MCF 10A (cell line): ENCODE measurements at regions not wholly inside any gene's neighbourhood (a gene's known extent, or its start where the extent isn't known, plus 50 kb on each side); places are given as distances from the start of the nearest gene placed in this dataset.

Experiments
- BruUV-seq: library from RNA; stranded (reverse); fragments of 400-500 nt; replicated peaks from 2 replicates; lab custom pipeline; 2021; lab: Mats Ljungman, UMichigan
- CTCF ChIA-PET: fragments of 300-600 bp; sonication (Branson Sonifier 250); formaldehyde crosslinking; extraction: SDS; loops from one replicate; lab custom pipeline; 2021; ENCODE audit warnings: antibody characterized with exemption, inconsistent platforms; lab: Yijun Ruan, JAX
- POLR2A ChIA-PET: fragments of 300-600, 350-650 bp; sonication (Branson Sonifier 250); formaldehyde crosslinking; extraction: SDS; loops from one replicate; lab custom pipeline; 2020; ENCODE audit warnings: antibody characterized with exemption, inconsistent platforms; lab: Yijun Ruan, JAX
- DNase-seq: peaks from one replicate; pipeline ENCODE4 v3.0.0-alpha.2; 2018; ENCODE audit not compliant: unreplicated experiment
- H3K27ac Mint-ChIP-seq: one replicate; pipeline ENCODE4 v1.8.0; 2022; ENCODE audit warnings: mild to moderate bottlenecking, low read depth, mixed read lengths; ENCODE audit not compliant: unreplicated experiment
- H3K27me3 Mint-ChIP-seq: one replicate; pipeline ENCODE4 v1.8.0; 2022; ENCODE audit warnings: mixed read lengths; ENCODE audit not compliant: insufficient read depth, unreplicated experiment
- H3K36me3 Mint-ChIP-seq: one replicate; pipeline ENCODE4 v1.8.0; 2022; ENCODE audit warnings: mild to moderate bottlenecking, moderate library complexity, mixed read lengths; ENCODE audit not compliant: insufficient read depth, unreplicated experiment
- H3K4me1 Mint-ChIP-seq: one replicate; pipeline ENCODE4 v1.8.0; 2022; ENCODE audit warnings: mixed read lengths; ENCODE audit not compliant: insufficient read depth, unreplicated experiment
- H3K4me3 Mint-ChIP-seq: one replicate; pipeline ENCODE4 v1.8.0; 2022; ENCODE audit warnings: mild to moderate bottlenecking, moderate library complexity, mixed read lengths; ENCODE audit not compliant: unreplicated experiment
- H3K9me3 Mint-ChIP-seq: one replicate; pipeline ENCODE4 v1.8.0; 2022; ENCODE audit warnings: mixed read lengths; ENCODE audit not compliant: unreplicated experiment
- intact Hi-C: fragments of 100-400 bp; cut with micrococcal nuclease; formaldehyde crosslinking; loops from 2 replicates; pipeline ENCODE4 v1.14.1; 2022
- TF ChIP-seq, protein P1 (sequence below): fragments of 200-600 bp; IDR thresholded peaks from one replicate; pipeline ENCODE4 v1.8.0; 2022; ENCODE audit warnings: antibody characterized with exemption, mild to moderate bottlenecking; ENCODE audit not compliant: unreplicated experiment

DNA sequence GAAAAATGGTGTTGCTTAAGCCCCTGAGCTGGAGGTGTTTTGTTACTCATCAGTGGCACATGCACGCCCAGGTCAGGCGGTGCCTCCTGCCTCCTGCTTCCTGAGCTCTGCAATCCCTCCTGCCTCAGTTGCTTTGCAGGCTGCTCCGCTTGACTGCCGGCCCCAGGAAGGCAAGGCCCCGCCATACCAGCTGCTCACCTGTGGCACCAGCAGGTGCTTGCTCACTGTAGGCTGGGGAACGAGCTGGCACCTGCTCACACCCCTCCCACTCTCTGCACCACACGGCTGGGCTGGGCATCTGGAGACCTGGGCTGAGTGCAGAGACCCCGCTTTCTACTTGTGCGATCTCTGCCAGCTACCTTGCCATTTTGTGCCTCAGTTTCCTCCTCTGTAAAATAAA is 200.2 kb downstream of the RBFOX3 start:
- TF ChIP-seq, protein P1, sequence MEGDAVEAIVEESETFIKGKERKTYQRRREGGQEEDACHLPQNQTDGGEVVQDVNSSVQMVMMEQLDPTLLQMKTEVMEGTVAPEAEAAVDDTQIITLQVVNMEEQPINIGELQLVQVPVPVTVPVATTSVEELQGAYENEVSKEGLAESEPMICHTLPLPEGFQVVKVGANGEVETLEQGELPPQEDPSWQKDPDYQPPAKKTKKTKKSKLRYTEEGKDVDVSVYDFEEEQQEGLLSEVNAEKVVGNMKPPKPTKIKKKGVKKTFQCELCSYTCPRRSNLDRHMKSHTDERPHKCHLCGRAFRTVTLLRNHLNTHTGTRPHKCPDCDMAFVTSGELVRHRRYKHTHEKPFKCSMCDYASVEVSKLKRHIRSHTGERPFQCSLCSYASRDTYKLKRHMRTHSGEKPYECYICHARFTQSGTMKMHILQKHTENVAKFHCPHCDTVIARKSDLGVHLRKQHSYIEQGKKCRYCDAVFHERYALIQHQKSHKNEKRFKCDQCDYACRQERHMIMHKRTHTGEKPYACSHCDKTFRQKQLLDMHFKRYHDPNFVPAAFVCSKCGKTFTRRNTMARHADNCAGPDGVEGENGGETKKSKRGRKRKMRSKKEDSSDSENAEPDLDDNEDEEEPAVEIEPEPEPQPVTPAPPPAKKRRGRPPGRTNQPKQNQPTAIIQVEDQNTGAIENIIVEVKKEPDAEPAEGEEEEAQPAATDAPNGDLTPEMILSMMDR: no peak
- ChIA-PET POLR2A (no interaction called here), CTCF (interaction anchor here (0.8 to 1.9 kb wide), 2 partner anchors 10 to 19 kb away, joined by 3 to 13 read pairs; no protein-coding TSS in a partner anchor)
- no peaks in the 10 kb centered on the region for H3K9me3 Mint-ChIP-seq
- no peak for DNase-seq
- no peak overlapping the region for H3K27ac Mint-ChIP-seq
- H3K36me3 Mint-ChIP-seq: no peaks in the 10 kb centered on the region
- peaks cover 62% of the 10 kb centered on the region for H3K27me3 Mint-ChIP-seq
- H3K4me1 Mint-ChIP-seq: no peaks in the 10 kb centered on the region
- H3K4me3 Mint-ChIP-seq: no peak overlapping the region
- no TSS peak for BruUV-seq
- intact Hi-C loops: no loop called here

DNA sequence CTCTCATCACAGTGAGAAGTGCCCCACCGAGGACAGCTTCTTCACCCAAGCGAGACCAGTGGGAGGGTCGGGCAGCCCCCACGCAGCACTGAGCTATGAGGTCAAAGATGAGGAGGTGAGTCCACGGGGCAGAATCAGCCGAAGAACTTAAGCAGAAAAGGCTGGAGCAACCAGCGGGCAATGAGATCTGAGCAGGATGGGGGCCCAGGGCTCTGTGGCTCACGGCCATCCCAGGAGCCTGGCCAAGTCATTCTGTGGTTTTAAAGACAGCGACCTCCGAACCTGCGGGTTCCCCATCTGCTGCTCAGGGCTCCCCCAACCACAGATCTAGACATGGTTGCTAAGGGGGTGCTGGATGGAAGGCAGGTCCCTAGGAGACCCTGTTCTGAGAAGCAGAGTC is 202.6 kb downstream of the RBFOX3 start:
- Mint-ChIP-seq H3K36me3 (no peaks in the 10 kb centered on the region), H3K9me3 (no peaks in the 10 kb centered on the region), H3K27me3 (peaks cover 64% of the 10 kb centered on the region), H3K4me3 (no peak overlapping the region), H3K27ac (no peak overlapping the region), H3K4me1 (no peaks in the 10 kb centered on the region)
- intact Hi-C loops: no loop called here
- no peak for DNase-seq
- ChIA-PET POLR2A (no interaction called here), CTCF (no interaction called here)
- TF ChIP-seq, protein P1: no peak
- BruUV-seq: no TSS peak

DNA sequence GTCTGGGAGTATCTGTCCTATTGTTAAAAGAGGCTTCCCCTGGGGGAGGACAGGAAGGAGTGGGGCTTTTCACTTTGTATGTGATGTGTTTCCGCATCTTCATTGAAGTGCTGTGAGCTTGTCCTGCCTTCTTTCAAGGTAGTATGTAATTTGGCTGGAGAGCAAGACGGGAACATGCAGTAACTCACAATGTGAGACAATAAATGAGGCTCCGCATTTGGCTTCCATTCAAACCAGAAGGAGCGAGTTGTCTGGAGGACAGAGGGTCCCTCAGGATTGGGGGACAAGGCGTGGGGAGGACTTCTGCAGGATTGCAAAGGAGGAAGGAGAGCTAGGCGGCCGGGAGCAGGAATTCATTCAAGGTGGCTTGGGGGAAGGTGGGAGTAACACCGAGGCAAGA is 203.5 kb downstream of the RBFOX3 start:
- Mint-ChIP-seq H3K4me1 (no peaks in the 10 kb centered on the region), H3K27me3 (peaks cover 68% of the 10 kb centered on the region), H3K4me3 (no peak overlapping the region), H3K9me3 (no peaks in the 10 kb centered on the region), H3K36me3 (no peaks in the 10 kb centered on the region), H3K27ac (no peak overlapping the region)
- TF ChIP-seq, protein P1: no peak
- POLR2A ChIA-PET: interaction anchor here (0.6 kb wide), 1 partner anchor 17 kb away, joined by 3 read pairs; no protein-coding TSS in a partner anchor
- intact Hi-C loops: no loop called here
- CTCF ChIA-PET: interaction anchor here (0.7 to 1.2 kb wide), 2 partner anchors 9 to 14 kb away, joined by 3 to 5 read pairs; no protein-coding TSS in a partner anchor
- no TSS peak for BruUV-seq
- DNase-seq: no peak

DNA sequence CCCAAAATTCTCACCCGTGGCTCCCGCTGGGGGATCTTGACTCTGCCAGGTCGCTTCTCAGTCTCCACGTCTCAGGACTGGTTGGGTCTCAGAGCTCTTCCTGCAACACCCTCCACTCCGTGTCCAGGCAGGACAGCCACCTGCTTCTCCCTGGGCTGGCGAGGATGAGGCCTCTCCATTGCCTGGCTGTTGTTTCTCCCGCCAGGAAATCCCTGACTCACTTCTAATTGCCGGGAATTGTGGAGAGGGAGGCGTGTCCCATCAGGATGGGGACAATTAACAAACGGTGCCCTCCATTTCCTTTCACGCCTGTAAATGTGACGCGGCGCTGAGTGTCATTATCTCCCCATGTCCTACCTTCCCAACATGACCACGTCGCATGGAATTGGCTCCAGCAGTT is 204.5 kb downstream of the RBFOX3 start:
- peaks cover 78% of the 10 kb centered on the region for H3K27me3 Mint-ChIP-seq

More for the DNA sequence above, 204.5 kb downstream of the RBFOX3 start:
- POLR2A ChIA-PET: no interaction called here
- Mint-ChIP-seq H3K36me3 (no peaks in the 10 kb centered on the region), H3K4me3 (no peak overlapping the region), H3K27ac (no peak overlapping the region), H3K9me3 (no peaks in the 10 kb centered on the region), H3K4me1 (peaks cover 2% of the 10 kb centered on the region)
- BruUV-seq: no TSS peak
- intact Hi-C loops: no loop called here
- TF ChIP-seq, protein P1: no peak
- no peak for DNase-seq
- CTCF ChIA-PET: interaction anchor here (2.3 kb wide), 1 partner anchor 13 kb away, joined by 19 read pairs; no protein-coding TSS in a partner anchor
